H1 (cell line): ENCODE measurements at regions not wholly inside any gene's neighbourhood (a gene's known extent, or its start where the extent isn't known, plus 50 kb on each side); places are given as distances from the start of the nearest gene placed in this dataset.
"Not testable (repeated sequence)": the region's sequence is repeated elsewhere in the genome, so short reads cannot be mapped to it uniquely, and the experiment has no call there.

Source experiments
- CTCF ChIA-PET: fragments of 300-600 bp; sonication (Branson Sonifier 250); formaldehyde crosslinking; loops from one replicate; lab custom pipeline; 2021; ENCODE audit not compliant: partially characterized antibody; lab: Charles Lee
- POLR2A ChIA-PET: fragments of 300-600 bp; sonication (Branson Sonifier 250); formaldehyde crosslinking; loops from one replicate; lab custom pipeline; 2021; ENCODE audit warnings: inconsistent platforms; ENCODE audit not compliant: partially characterized antibody; lab: Charles Lee
- DNase-seq, 2 experiments: peaks; one replicate each; pipeline versions ENCODE4 v3.0.0 to v3.0.0-alpha.2; 2010 to 2022; ENCODE audit warnings: low spot score in 2 of 2, low read depth in 1 of 2, mixed read lengths in 1 of 2
- FAIRE-seq: peaks from 2 replicates; lab custom pipeline; 2011; peaks lifted over from hg19 to GRCh38; lab: Jason Lieb, UNC
- H2AFZ ChIP-seq: 2 replicates; pipeline ENCODE4 v1.8.1; 2012; ENCODE audit warnings: low read length, inconsistent platforms
- H2AK5ac ChIP-seq: 2 replicates; pipeline ENCODE4 v1.6.1; 2013; ENCODE audit warnings: low read depth, low read length
- H2BK120ac ChIP-seq: replicated peaks from 2 replicates; pipeline ENCODE3; 2013; ENCODE audit warnings: low read depth, low read length, inconsistent platforms
- H2BK12ac ChIP-seq: 2 replicates; pipeline ENCODE4 v1.6.1; 2013; ENCODE audit warnings: low read depth, low read length
- H2BK15ac ChIP-seq: 2 replicates; pipeline ENCODE4 v1.6.1; 2013; ENCODE audit warnings: low read length
- H2BK20ac ChIP-seq: 2 replicates; pipeline ENCODE4 v1.6.1; 2013; ENCODE audit warnings: low read length
- H2BK5ac ChIP-seq: 2 replicates; pipeline ENCODE4 v1.6.1; 2013; ENCODE audit warnings: low read depth, low read length
- H3K14ac ChIP-seq: 2 replicates; pipeline ENCODE4 v1.6.1; 2013; ENCODE audit warnings: inconsistent platforms; ENCODE audit not compliant: insufficient read length
- H3K18ac ChIP-seq: 2 replicates; pipeline ENCODE4 v1.6.1; 2013; ENCODE audit warnings: low read length; ENCODE audit errors: extremely low read depth
- H3K23ac ChIP-seq: 2 replicates; pipeline ENCODE4 v1.6.1; 2013; ENCODE audit warnings: inconsistent platforms; ENCODE audit not compliant: insufficient read length
- H3K23me2 ChIP-seq: 2 replicates; pipeline ENCODE4 v1.6.1; 2013; ENCODE audit warnings: low read depth, low read length
- H3K27ac ChIP-seq: 2 replicates; pipeline ENCODE4 v1.6.1; 2011; ENCODE audit warnings: low read depth, low read length, inconsistent platforms
- H3K27me3 ChIP-seq, 4 experiments: replicated peaks in 1 of 4; 1 replicate in 1 of 4; 2 replicates in 3 of 4; pipeline versions ENCODE4 v1.6.1 to v1.8.1; 2011 to 2013; ENCODE audit warnings: low read length in 3 of 4, mild to moderate bottlenecking in 3 of 4, inconsistent platforms in 2 of 4, mixed read lengths in 2 of 4, moderate library complexity in 1 of 4; ENCODE audit not compliant: control insufficient read depth in 3 of 4, insufficient read depth in 3 of 4; ENCODE audit errors: extremely low read depth in 1 of 4
- H3K36me3 ChIP-seq, 4 experiments: 2 replicates each; pipeline versions ENCODE4 v1.6.1 to v1.8.1; 2011 to 2013; ENCODE audit warnings: mild to moderate bottlenecking in 4 of 4, low read length in 3 of 4, moderate library complexity in 2 of 4, control low read depth in 1 of 4, inconsistent platforms in 1 of 4; ENCODE audit not compliant: insufficient read depth in 4 of 4, control insufficient read depth in 2 of 4
- H3K4ac ChIP-seq: replicated peaks from 2 replicates; pipeline ENCODE3; 2013; ENCODE audit warnings: low read length, low read depth, mixed read lengths, inconsistent platforms; ENCODE audit not compliant: insufficient read length
- H3K4me1 ChIP-seq, 4 experiments: replicated peaks in 1 of 4; 1 replicate in 1 of 4; 2 replicates in 3 of 4; pipeline versions ENCODE4 v1.6.1 to v1.8.1; 2011 to 2013; ENCODE audit warnings: low read length in 3 of 4, inconsistent platforms in 2 of 4, mixed read lengths in 1 of 4; ENCODE audit not compliant: insufficient read depth in 4 of 4, control insufficient read depth in 3 of 4
- H3K4me2 ChIP-seq, 2 experiments: 2 replicates each; pipeline versions ENCODE4 v1.6.1 to v1.8.1; 2011 to 2013; ENCODE audit warnings: low read depth in 2 of 2, low read length in 2 of 2, control low read depth in 1 of 2, inconsistent platforms in 1 of 2, mild to moderate bottlenecking in 1 of 2; ENCODE audit not compliant: insufficient read depth in 1 of 2
- H3K4me3 ChIP-seq, 4 experiments: fragments of 200-600, 300-600 bp in 1 of 4; sonication (generic), shearing (Covaris generic), sonication (Bioruptor Twin) in 1 of 4; 2 replicates each; pipeline versions ENCODE4 v1.5.1 to v1.8.1; 2011 to 2016; ENCODE audit warnings: low read length in 4 of 4, low read depth in 3 of 4, control low read depth in 2 of 4, inconsistent platforms in 2 of 4, mild to moderate bottlenecking in 2 of 4, mixed read lengths in 1 of 4, moderate library complexity in 1 of 4; ENCODE audit not compliant: insufficient read depth in 2 of 4; ENCODE audit errors: extremely low read depth in 1 of 4
- H3K56ac ChIP-seq: replicated peaks from 2 replicates; pipeline ENCODE3; 2013; ENCODE audit warnings: low read depth, mild to moderate bottlenecking, mixed read lengths, low read length, inconsistent platforms; ENCODE audit not compliant: insufficient read length
- H3K79me1 ChIP-seq: 2 replicates; pipeline ENCODE4 v1.6.1; 2013; ENCODE audit warnings: low read depth, low read length, control low read depth
- H3K79me2 ChIP-seq, 2 experiments: 2 replicates each; pipeline versions ENCODE4 v1.6.1 to v1.8.1; 2012 to 2013; ENCODE audit warnings: low read length in 2 of 2, mild to moderate bottlenecking in 2 of 2, inconsistent platforms in 1 of 2; ENCODE audit not compliant: insufficient read depth in 2 of 2, control insufficient read depth in 1 of 2
- H3K9ac ChIP-seq, 4 experiments: replicated peaks in 1 of 4; 1 replicate in 1 of 4; 2 replicates in 3 of 4; pipeline versions ENCODE4 v1.6.1 to v1.8.1; 2011 to 2013; ENCODE audit warnings: low read depth in 3 of 4, low read length in 3 of 4, control low read depth in 2 of 4, mild to moderate bottlenecking in 2 of 4, moderate library complexity in 2 of 4, inconsistent platforms in 1 of 4; ENCODE audit errors: extremely low read depth in 1 of 4
- H3K9me3 ChIP-seq, 2 experiments: 2 replicates each; pipeline versions ENCODE4 v1.6.1 to v1.8.1; 2012 to 2013; ENCODE audit warnings: mild to moderate bottlenecking in 2 of 2, moderate library complexity in 2 of 2, control low read depth in 1 of 2, inconsistent platforms in 1 of 2, low read depth in 1 of 2, low read length in 1 of 2, mixed read lengths in 1 of 2; ENCODE audit not compliant: insufficient read depth in 2 of 2
- H4K20me1 ChIP-seq, 2 experiments: replicated peaks in 1 of 2; 2 replicates each; pipeline versions ENCODE3 to v1.8.1; 2011 to 2013; ENCODE audit warnings: inconsistent platforms in 2 of 2, low read length in 2 of 2, mild to moderate bottlenecking in 1 of 2; ENCODE audit not compliant: insufficient read depth in 2 of 2, control insufficient read depth in 1 of 2
- H4K5ac ChIP-seq: 2 replicates; pipeline ENCODE4 v1.6.1; 2013; ENCODE audit warnings: low read length, low read depth, mixed read lengths, inconsistent platforms; ENCODE audit not compliant: insufficient read length
- H4K8ac ChIP-seq: 2 replicates; pipeline ENCODE4 v1.8.0; 2013; ENCODE audit warnings: mild to moderate bottlenecking, moderate library complexity, low read length, inconsistent platforms; ENCODE audit not compliant: insufficient read depth; ENCODE audit errors: extremely low read depth
- H4K91ac ChIP-seq: replicated peaks from 2 replicates; pipeline ENCODE3; 2013; ENCODE audit warnings: low read length, mixed read lengths, inconsistent platforms; ENCODE audit not compliant: insufficient read length
- WGBS, 2 experiments: shearing (Covaris generic) in 1 of 2; methylation state at CpG; one replicate each; pipeline versions ENCODE4 v1.1.6 to v1.1.7; 2013 to 2015; ENCODE audit warnings: low lambda C conversion rate in 2 of 2, mixed read lengths in 2 of 2, inconsistent platforms in 1 of 2, low coverage in 1 of 2, missing lambda C conversion rate in 1 of 2; ENCODE audit not compliant: insufficient replicate concordance in 2 of 2, insufficient coverage in 1 of 2, insufficient read length in 1 of 2; ENCODE audit errors: extremely low coverage in 1 of 2, missing lambda C conversion rate in 1 of 2; 5-methylcytosine and 5-hydroxymethylcytosine counted together

DNA sequence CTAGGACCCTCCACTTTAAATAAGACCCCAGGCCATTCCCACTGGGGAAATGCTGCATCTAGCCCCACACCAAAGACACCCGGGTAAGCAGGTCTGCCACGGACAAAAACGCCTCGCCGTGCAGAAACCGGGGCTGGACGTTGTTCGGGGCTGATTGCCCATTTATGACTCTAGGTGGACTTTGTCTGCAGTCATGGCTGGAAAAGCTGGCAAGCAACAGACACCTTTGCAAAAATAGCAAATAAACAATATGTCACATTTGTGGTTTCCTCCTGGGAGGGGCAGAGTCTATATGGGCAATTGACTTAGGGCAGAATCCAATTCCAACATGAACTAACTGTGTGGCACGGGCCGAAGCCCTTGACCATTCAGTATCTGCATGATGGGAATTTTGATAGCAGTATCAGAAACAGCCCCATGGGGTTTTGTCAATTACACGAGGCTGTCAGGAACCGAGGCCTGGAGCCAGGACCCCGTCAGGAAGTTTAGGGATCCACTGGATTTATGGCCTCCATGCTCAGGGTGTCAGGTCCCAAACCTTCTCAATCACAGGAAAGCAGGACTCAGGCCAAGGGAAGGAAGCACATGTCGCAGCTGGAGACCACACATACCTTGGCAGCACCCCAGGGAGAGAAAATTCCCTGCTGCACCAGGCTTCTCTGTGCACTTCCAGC is 172.8 kb downstream of the OR4M2 start:
- H3K9me3 ChIP-seq = peaks cover 44 to 90% of the 10 kb centered on the region in 2 experiments; a peak in 3 of 4 replicates
- H3K4me1 ChIP-seq, H4K20me1 ChIP-seq, H3K56ac ChIP-seq, H3K79me1 ChIP-seq, H4K8ac ChIP-seq, H3K4ac ChIP-seq, H2BK20ac ChIP-seq, H3K79me2 ChIP-seq, H3K27ac ChIP-seq, H3K36me3 ChIP-seq, H2AK5ac ChIP-seq, H3K27me3 ChIP-seq, DNase-seq, H2BK12ac ChIP-seq, H2AFZ ChIP-seq, H2BK120ac ChIP-seq, CTCF ChIA-PET, H3K4me3 ChIP-seq, H3K23me2 ChIP-seq, H4K5ac ChIP-seq, H3K18ac ChIP-seq, H4K91ac ChIP-seq, H3K23ac ChIP-seq, H3K4me2 ChIP-seq, H2BK15ac ChIP-seq, POLR2A ChIA-PET, H3K9ac ChIP-seq, FAIRE-seq, H3K14ac ChIP-seq, H2BK5ac ChIP-seq: not testable (repeated sequence)
- 85% methylated on average over 14 of the region's 14 CpGs; no CpG with 5 or more reads in 1 of the 2 experiments for WGBS, 2 experiments
